GM21423 (cell line): ENCODE measurements at regions not wholly inside any gene's neighbourhood (a gene's known extent, or its start where the extent isn't known, plus 50 kb on each side); places are given as distances from the start of the nearest gene placed in this dataset.

Source experiments
- ATAC-seq: cut with Tn5 transposase; IDR thresholded peaks from one replicate; pipeline ENCODE4 v1.9.1; 2021; ENCODE audit warnings: mild to moderate bottlenecking, moderate library complexity; ENCODE audit not compliant: unreplicated experiment

DNA sequence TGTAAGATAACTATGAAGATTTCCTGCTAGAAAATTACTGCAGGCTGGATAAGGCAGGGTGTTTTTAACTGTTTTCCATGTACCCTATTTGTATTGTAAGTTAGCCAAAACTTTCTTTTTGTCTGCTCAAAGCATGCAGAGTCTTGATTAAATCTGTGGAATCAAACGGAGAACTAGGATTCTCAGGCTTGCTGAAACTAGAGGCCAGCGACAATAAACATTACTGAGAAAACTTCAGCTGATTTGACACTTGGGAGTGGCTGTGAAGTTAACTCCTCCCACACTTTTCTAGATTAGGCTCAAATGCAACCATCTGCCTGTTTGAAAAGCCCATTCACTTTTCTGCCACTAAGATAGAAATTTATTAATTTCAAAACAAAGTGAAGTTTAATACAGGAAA is 153.2 kb upstream of the FRMD4B start:
- ATAC-seq = no peak

GRCh38 chr3:69538281-69538680 is 152.4 kb upstream of the FRMD4B start:
- no peak for ATAC-seq

DNA sequence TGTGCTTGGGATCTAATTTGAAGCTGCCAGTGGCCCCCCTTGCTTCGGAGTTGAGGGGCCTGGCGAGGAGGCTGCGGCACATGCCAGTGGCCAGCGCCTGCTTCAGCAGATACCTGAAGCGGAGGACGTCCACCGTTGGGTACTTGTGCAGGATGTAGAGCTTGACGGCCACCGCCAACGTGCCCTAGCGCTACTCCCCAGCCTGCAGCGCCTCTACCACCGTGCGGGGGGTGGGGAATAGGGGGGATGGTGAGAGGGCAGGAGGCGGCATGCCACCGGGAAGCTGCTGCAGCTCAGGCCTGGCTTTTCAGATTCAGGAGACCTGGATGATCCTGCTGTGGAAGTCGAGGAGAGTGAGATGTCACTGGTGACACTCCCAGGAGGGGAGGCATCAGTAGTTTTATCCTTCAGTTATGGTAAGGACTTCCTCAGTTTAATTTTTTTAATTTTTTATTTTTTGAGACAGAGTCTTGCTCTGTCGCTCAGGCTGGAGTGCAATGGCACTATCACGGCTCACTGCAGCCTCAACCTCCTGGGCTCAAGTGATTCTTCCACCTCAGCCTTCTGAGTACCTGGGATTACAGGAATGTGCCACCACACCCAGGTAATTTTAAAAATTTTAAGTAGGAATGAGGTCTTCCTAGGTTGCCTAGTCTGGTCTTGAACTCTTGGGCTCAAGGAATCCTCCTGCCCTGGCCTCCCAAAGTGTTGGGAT is 150.6 kb upstream of the FRMD4B start:
- no peak for ATAC-seq

DNA sequence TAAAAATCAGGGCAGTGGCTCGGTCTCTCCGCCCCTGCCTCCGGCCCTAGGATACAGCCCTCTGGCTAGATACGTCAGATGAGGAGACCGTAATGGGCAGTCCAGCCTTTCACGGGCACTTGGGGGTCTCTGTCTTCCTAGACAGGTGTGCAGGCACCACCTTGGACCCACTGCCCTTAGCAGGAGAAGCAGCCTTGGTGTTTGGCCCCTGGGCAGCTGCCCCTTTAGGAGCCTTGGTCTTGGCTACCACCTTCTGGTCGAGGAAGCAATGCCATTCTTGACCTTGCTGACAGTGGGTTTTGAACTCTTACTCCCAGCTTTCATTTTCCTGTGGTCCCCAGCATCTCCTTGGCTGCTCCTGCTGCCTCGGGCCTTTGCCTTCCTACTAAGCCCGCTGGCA is 149.7 kb upstream of the FRMD4B start:
- no peak for ATAC-seq

GRCh38 chr3:69532547-69533224 is 146.8 kb upstream of the FRMD4B start:
- ATAC-seq = no peak

- no peak for ATAC-seq
Observed at GRCh38 chr3:69531576-69532546, 146.0 kb upstream of the FRMD4B start.

GRCh38 chr3:69530554-69530953 is 144.7 kb upstream of the FRMD4B start:
- ATAC-seq = no peak

GRCh38 chr3:69527498-69527897 is 141.6 kb upstream of the FRMD4B start:
- no peak for ATAC-seq

DNA sequence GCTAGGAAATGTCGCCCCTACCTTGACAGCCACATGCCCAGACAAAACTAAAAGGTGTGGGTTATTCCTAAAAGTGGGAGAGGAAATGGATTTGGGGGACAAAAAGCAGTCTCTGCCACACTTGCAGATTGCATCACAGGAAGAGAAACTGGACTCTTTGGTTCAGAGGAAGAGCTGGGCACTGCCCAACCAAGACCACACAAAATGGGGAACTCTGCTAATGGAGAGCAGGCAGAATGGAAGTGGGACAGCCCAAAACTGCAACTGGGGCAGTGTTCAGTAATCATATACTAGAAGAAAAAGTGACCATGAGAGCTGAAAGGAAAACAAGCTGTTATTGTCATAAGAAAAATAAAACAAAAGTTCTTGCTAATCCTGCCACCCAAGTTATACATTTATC is 138.9 kb upstream of the FRMD4B start:
- ATAC-seq = no peak

GRCh38 chr3:69521286-69521685 is 135.4 kb upstream of the FRMD4B start:
- ATAC-seq = no peak

- no peak for ATAC-seq
Observed at GRCh38 chr3:69511361-69511760, 125.5 kb upstream of the FRMD4B start.

DNA sequence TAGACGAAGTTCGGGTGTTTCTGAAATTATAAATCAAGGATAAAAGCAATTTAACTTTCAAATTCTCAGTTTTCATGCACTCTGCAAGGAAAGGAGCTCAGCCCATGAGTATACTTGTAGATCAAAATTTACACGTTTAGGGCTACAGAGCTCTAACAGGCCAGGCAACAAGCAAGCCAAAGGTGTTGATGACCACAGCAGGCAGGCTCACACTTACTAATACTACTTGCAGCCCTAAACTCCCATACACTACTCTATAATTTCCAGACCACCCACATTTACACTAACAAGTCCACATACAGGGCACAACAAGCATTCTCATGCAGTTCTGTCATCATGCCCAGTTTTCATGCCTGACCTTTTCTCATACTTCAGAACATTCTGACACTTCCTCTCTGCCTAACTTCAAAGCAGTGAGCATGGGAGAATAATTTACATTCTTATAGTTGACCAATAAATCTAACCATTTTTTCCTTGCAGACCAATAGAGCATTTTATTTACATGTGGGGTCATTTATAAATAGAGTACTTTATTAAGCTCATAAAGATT is 124.7 kb upstream of the FRMD4B start:
- no peak for ATAC-seq

- ATAC-seq = no peak
Observed at GRCh38 chr3:69509288-69509687, 123.4 kb upstream of the FRMD4B start.

GRCh38 chr3:69505770-69506407 is 120.0 kb upstream of the FRMD4B start:
- ATAC-seq = no peak

DNA sequence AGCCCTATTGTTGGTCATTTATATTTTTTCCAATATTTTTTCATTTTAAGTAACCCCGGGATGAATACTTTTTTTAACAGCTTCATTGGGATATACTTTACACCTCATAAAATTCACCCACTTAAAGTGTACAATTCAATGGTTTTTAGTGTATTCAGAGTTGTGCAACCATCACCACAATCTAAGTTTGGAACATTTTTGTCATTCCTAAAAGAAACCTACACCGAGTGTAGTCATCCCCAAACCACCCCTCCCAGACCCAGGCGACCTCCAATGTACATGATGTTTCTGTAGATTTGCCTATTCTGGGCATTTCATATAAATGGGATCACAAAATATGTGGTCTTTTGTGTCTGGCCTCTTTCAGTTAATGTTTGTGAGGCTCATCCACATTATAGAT is 118.3 kb upstream of the FRMD4B start:
- no peak for ATAC-seq

DNA sequence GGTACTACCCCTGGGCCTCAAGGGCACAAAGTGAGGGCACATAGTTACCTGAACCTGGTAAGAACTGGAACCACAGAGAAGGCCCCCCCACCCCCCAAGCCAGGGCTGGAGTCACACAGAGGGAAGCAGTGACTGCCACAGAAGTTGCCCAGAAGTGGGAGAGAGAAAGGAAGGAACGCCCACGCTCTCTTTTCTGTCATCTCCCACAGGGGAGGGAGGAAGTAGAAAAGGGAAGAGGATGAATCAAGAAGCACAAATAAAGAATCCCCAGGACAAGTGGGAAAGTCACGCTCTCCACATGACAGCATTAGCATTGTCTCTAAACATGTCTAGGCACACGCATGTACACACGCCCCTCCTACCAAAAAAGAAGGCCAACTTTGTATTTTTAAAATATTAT is 114.7 kb upstream of the FRMD4B start:
- ATAC-seq = no peak

DNA sequence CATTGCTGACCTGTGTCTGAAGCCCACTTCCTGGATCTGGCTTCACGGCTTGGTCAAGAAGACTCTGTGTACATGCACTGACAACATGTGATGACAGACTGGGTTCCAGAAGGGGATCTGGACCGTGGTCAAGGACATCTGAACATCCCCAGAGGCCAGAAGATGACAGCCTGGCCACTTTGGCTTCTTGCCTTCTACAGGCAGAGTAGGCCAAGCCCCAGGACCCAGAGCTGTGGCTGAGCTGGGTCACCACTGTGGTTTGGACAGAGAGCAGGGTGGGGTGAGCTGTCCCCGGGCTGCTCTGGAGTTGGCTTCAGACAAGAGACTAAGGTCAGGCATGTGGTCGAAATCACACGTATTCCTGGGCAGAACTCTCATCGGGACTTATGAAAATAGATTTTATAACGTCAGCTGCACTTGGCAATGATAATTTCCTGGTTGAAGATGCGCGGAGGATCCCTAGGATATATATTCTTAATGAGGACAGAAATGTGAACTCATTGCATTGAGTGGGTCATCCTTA is 114.1 kb upstream of the FRMD4B start:
- ATAC-seq = no peak

DNA sequence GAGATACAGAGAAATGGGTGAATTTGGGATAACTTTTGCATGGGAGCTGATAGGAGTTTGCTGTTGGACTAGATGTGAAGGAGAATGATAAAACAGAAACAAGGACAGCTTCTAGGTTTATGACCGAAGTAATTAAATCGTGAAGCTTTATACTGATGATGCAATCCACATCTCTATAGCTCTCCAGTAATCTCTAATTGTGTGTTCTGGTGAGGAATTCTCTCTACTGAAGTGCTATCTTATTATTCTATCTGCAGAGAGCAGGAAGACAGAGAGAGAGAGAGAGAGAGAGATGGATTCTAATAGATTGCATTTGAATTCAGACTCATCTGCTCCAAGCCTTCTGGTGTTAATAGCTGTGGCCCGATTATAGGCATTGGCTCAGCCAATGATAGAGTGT is 113.5 kb upstream of the FRMD4B start:
- ATAC-seq = no peak

DNA sequence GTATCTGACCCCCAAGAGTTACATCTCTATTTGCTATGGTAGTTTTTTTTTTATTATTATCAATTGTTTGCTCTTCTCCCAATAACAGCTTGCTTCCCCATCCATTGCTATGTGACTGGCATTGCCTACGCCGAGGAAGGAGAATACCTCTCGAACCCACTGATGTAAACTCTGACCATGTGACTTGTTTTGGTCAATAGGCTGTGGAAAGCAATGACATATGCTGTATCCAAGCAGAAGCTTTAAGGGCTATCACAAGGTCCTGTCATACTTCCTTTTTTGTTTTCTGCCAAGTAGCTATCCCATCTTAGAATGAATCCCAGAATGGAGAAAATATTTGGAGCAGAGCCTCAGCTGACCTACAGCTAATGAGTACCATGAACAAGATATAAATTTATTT is 111.0 kb upstream of the FRMD4B start:
- ATAC-seq = no peak

GRCh38 chr3:69494185-69494584 is 108.3 kb upstream of the FRMD4B start:
- no peak for ATAC-seq

- ATAC-seq = no peak
Observed at GRCh38 chr3:69493157-69493556, 107.3 kb upstream of the FRMD4B start.
